Activated T-helper 17 cell treated with anti-CD3 and anti-CD28 coated beads, Interleukin-2, amount 50 U/mL, for 72 hours (primary cell): ENCODE measurements at regions not wholly inside any gene's neighbourhood (a gene's known extent, or its start where the extent isn't known, plus 50 kb on each side); places are given as distances from the start of the nearest gene placed in this dataset.

Experiments used
- ATAC-seq: fragments of 150-1000 bp; cut with Tn5 transposase; replicated peaks from 2 replicates; pipeline ENCODE4 v1.10.0; 2021; ENCODE audit warnings: mild to moderate bottlenecking, moderate library complexity
- H3K27ac Mint-ChIP-seq: one replicate; pipeline ENCODE4 v1.8.0; 2022; ENCODE audit warnings: mixed read lengths
- H3K27me3 Mint-ChIP-seq: one replicate; pipeline ENCODE4 v1.8.0; 2022; ENCODE audit warnings: mixed read lengths
- H3K36me3 Mint-ChIP-seq: one replicate; pipeline ENCODE4 v1.8.0; 2022; ENCODE audit warnings: low read depth, mild to moderate bottlenecking, mixed read lengths
- H3K4me1 Mint-ChIP-seq: one replicate; pipeline ENCODE4 v1.8.0; 2022; ENCODE audit warnings: mixed read lengths
- H3K4me3 Mint-ChIP-seq: one replicate; pipeline ENCODE4 v1.8.0; 2022; ENCODE audit warnings: mild to moderate bottlenecking, mixed read lengths
- H3K9me3 Mint-ChIP-seq: one replicate; pipeline ENCODE4 v1.8.0; 2022; ENCODE audit warnings: mixed read lengths

GRCh38 chr3:111323019-111323418 is 219.0 kb upstream of the CD96 start:
- no peak for ATAC-seq
- no peaks in the 10 kb centered on the region for H3K27me3 Mint-ChIP-seq
- peaks cover 23% of the 10 kb centered on the region for H3K4me1 Mint-ChIP-seq
- no peaks in the 10 kb centered on the region for H3K36me3 Mint-ChIP-seq
- H3K9me3 Mint-ChIP-seq: no peaks in the 10 kb centered on the region
- no peak overlapping the region for H3K4me3 Mint-ChIP-seq
- no peak overlapping the region for H3K27ac Mint-ChIP-seq

- ATAC-seq: no peak
- no peaks in the 10 kb centered on the region for H3K36me3 Mint-ChIP-seq
- H3K27ac Mint-ChIP-seq: peak overlapping the region; percentile 37
- H3K27me3 Mint-ChIP-seq: no peaks in the 10 kb centered on the region
- no peaks in the 10 kb centered on the region for H3K9me3 Mint-ChIP-seq
- peaks cover 23% of the 10 kb centered on the region for H3K4me1 Mint-ChIP-seq
- H3K4me3 Mint-ChIP-seq: peak overlapping the region; percentile 55
Measured at GRCh38 chr3:111324151-111324550, 217.8 kb upstream of the CD96 start.

- ATAC-seq: peak; percentile 73
- H3K27ac Mint-ChIP-seq: peak overlapping the region; percentile 37
- H3K27me3 Mint-ChIP-seq: no peaks in the 10 kb centered on the region
- peaks cover 23% of the 10 kb centered on the region for H3K4me1 Mint-ChIP-seq
- H3K36me3 Mint-ChIP-seq: no peaks in the 10 kb centered on the region
- no peaks in the 10 kb centered on the region for H3K9me3 Mint-ChIP-seq
- peak overlapping the region; percentile 55 for H3K4me3 Mint-ChIP-seq
Measured at GRCh38 chr3:111324645-111325044, 217.4 kb upstream of the CD96 start.

- Mint-ChIP-seq H3K36me3 (no peaks in the 10 kb centered on the region), H3K27me3 (no peaks in the 10 kb centered on the region), H3K4me1 (peaks cover 23% of the 10 kb centered on the region), H3K27ac (peak overlapping the region; percentile 37), H3K9me3 (no peaks in the 10 kb centered on the region), H3K4me3 (peak overlapping the region; percentile 55)
- no peak for ATAC-seq
Measured at GRCh38 chr3:111325160-111325718, 216.8 kb upstream of the CD96 start.

- H3K27me3 Mint-ChIP-seq: no peaks in the 10 kb centered on the region
- ATAC-seq: peak; percentile 62
- H3K9me3 Mint-ChIP-seq: no peaks in the 10 kb centered on the region
- H3K36me3 Mint-ChIP-seq: no peaks in the 10 kb centered on the region
- no peak overlapping the region for H3K4me3 Mint-ChIP-seq
- peaks cover 23% of the 10 kb centered on the region for H3K4me1 Mint-ChIP-seq
- peak overlapping the region; percentile 23 for H3K27ac Mint-ChIP-seq
Measured at GRCh38 chr3:111326144-111326995, 215.6 kb upstream of the CD96 start.

- Mint-ChIP-seq H3K9me3 (no peaks in the 10 kb centered on the region), H3K36me3 (no peaks in the 10 kb centered on the region), H3K27ac (no peak overlapping the region), H3K4me1 (peaks cover 1% of the 10 kb centered on the region), H3K27me3 (no peaks in the 10 kb centered on the region), H3K4me3 (no peak overlapping the region)
- no peak for ATAC-seq
Measured at GRCh38 chr3:111331306-111331705, 210.7 kb upstream of the CD96 start.

GRCh38 chr3:111331912-111332311 is 210.1 kb upstream of the CD96 start:
- Mint-ChIP-seq H3K27me3 (no peaks in the 10 kb centered on the region), H3K36me3 (no peaks in the 10 kb centered on the region), H3K27ac (no peak overlapping the region), H3K4me3 (no peak overlapping the region), H3K9me3 (no peaks in the 10 kb centered on the region), H3K4me1 (peaks cover 4% of the 10 kb centered on the region)
- ATAC-seq: no peak

GRCh38 chr3:111332488-111333080 is 209.4 kb upstream of the CD96 start:
- Mint-ChIP-seq H3K4me3 (no peak overlapping the region), H3K9me3 (no peaks in the 10 kb centered on the region), H3K36me3 (no peaks in the 10 kb centered on the region), H3K27me3 (no peaks in the 10 kb centered on the region), H3K4me1 (peaks cover 5% of the 10 kb centered on the region), H3K27ac (no peak overlapping the region)
- no peak for ATAC-seq

- no peaks in the 10 kb centered on the region for H3K27me3 Mint-ChIP-seq
- H3K27ac Mint-ChIP-seq: no peak overlapping the region
- H3K4me3 Mint-ChIP-seq: no peak overlapping the region
- no peaks in the 10 kb centered on the region for H3K9me3 Mint-ChIP-seq
- peaks cover 11% of the 10 kb centered on the region for H3K4me1 Mint-ChIP-seq
- no peak for ATAC-seq
- H3K36me3 Mint-ChIP-seq: no peaks in the 10 kb centered on the region
Measured at GRCh38 chr3:111333642-111334041, 208.4 kb upstream of the CD96 start.

GRCh38 chr3:111335512-111336303 is 206.3 kb upstream of the CD96 start:
- H3K27me3 Mint-ChIP-seq: no peaks in the 10 kb centered on the region
- H3K27ac Mint-ChIP-seq: no peak overlapping the region
- H3K9me3 Mint-ChIP-seq: no peaks in the 10 kb centered on the region
- H3K4me1 Mint-ChIP-seq: peaks cover 11% of the 10 kb centered on the region
- peak; percentile 67 for ATAC-seq
- H3K36me3 Mint-ChIP-seq: no peaks in the 10 kb centered on the region
- no peak overlapping the region for H3K4me3 Mint-ChIP-seq

GRCh38 chr3:111336511-111336910 is 205.5 kb upstream of the CD96 start:
- ATAC-seq: peak; percentile 84
- no peaks in the 10 kb centered on the region for H3K36me3 Mint-ChIP-seq

GRCh38 chr3:111338059-111338698 is 203.8 kb upstream of the CD96 start:
- no peak overlapping the region for H3K27ac Mint-ChIP-seq
- no peak overlapping the region for H3K4me3 Mint-ChIP-seq
- H3K4me1 Mint-ChIP-seq: peaks cover 11% of the 10 kb centered on the region
- H3K9me3 Mint-ChIP-seq: no peaks in the 10 kb centered on the region
- peak; percentile 43 for ATAC-seq
- no peaks in the 10 kb centered on the region for H3K36me3 Mint-ChIP-seq
- H3K27me3 Mint-ChIP-seq: no peaks in the 10 kb centered on the region

More at GRCh38 chr3:111336511-111336910, 205.5 kb upstream of the CD96 start:
- H3K27ac Mint-ChIP-seq: peak overlapping the region; percentile 18
- H3K27me3 Mint-ChIP-seq: no peaks in the 10 kb centered on the region
- no peak overlapping the region for H3K4me3 Mint-ChIP-seq
- H3K9me3 Mint-ChIP-seq: no peaks in the 10 kb centered on the region
- H3K4me1 Mint-ChIP-seq: peaks cover 11% of the 10 kb centered on the region

GRCh38 chr3:111339017-111339416 is 203.0 kb upstream of the CD96 start:
- no peak for ATAC-seq
- Mint-ChIP-seq H3K27me3 (no peaks in the 10 kb centered on the region), H3K9me3 (no peaks in the 10 kb centered on the region), H3K4me1 (peaks cover 11% of the 10 kb centered on the region), H3K36me3 (no peaks in the 10 kb centered on the region), H3K27ac (no peak overlapping the region), H3K4me3 (no peak overlapping the region)

GRCh38 chr3:111351334-111351733 is 190.7 kb upstream of the CD96 start:
- Mint-ChIP-seq H3K27me3 (peaks cover 2% of the 10 kb centered on the region), H3K27ac (no peak overlapping the region), H3K4me3 (no peak overlapping the region), H3K9me3 (peaks cover 5% of the 10 kb centered on the region), H3K4me1 (peaks cover 1% of the 10 kb centered on the region), H3K36me3 (no peaks in the 10 kb centered on the region)
- no peak for ATAC-seq
